GM12878 (cell line): ENCODE measurements at regions not wholly inside any gene's neighbourhood (a gene's known extent, or its start where the extent isn't known, plus 50 kb on each side); places are given as distances from the start of the nearest gene placed in this dataset.

Experiments
- ATAC-seq: fragments of 200-7000 bp; cut with Tn5 transposase; 3 replicates; pipeline ENCODE4 v1.9.1; 2020; ENCODE audit warnings: mild to moderate bottlenecking, moderate library complexity
- BruUV-seq: library from RNA; stranded (reverse); fragments of 400-500 nt; replicated peaks from 2 replicates; lab custom pipeline; 2021; lab: Mats Ljungman, UMichigan
- CTCF ChIA-PET: fragments of 300-600 bp; sonication (Branson Sonifier 250); formaldehyde crosslinking; extraction: SDS; loops from one replicate; lab custom pipeline; 2021; ENCODE audit warnings: inconsistent platforms; lab: Yijun Ruan, JAX
- POLR2A ChIA-PET: fragments of 350-600 bp; formaldehyde crosslinking; extraction: SDS; loops from one replicate; lab custom pipeline; 2021; ENCODE audit warnings: inconsistent platforms; lab: Charles Lee
- RAD21 ChIA-PET: fragments of 300-600 bp; sonication (Branson Sonifier 250); formaldehyde crosslinking; loops from one replicate; lab custom pipeline; 2023; ENCODE audit warnings: antibody characterized with exemption; ENCODE audit not compliant: unreplicated experiment; lab: Charles Lee
- SMC1A ChIA-PET: fragments of 300-600 bp; sonication (Branson Sonifier 250); formaldehyde crosslinking; loops from one replicate; lab custom pipeline; 2023; ENCODE audit not compliant: unreplicated experiment, uncharacterized antibody; lab: Charles Lee
- DNase-seq: peaks from one replicate; pipeline ENCODE4 v3.0.0-alpha.2; 2011; ENCODE audit warnings: low read depth, low spot score
- FAIRE-seq: peaks from 3 replicates; lab custom pipeline; 2011; peaks lifted over from hg19 to GRCh38; lab: Jason Lieb, UNC
- H2AFZ ChIP-seq: 2 replicates; pipeline ENCODE4 v1.6.0; 2011; ENCODE audit warnings: low read depth, low read length, control low read depth; ENCODE audit not compliant: control insufficient read depth
- H3K27ac ChIP-seq: 2 replicates; pipeline ENCODE4 v1.5.1; 2011; ENCODE audit warnings: control low read depth; ENCODE audit not compliant: control insufficient read depth, insufficient read depth
- H3K27me3 ChIP-seq, 2 experiments: replicated peaks in 1 of 2; 2 replicates each; pipeline versions ENCODE4 v1.6.0 to v1.6.1; 2011; ENCODE audit warnings: low read length in 1 of 2; ENCODE audit not compliant: control insufficient read depth in 2 of 2, insufficient read depth in 2 of 2
- H3K36me3 ChIP-seq, 2 experiments: 2 replicates each; pipeline ENCODE4 v1.5.1; 2011; ENCODE audit warnings: low read length in 1 of 2; ENCODE audit not compliant: control insufficient read depth in 2 of 2, insufficient read depth in 2 of 2
- H3K4me1 ChIP-seq: 2 replicates; pipeline ENCODE4 v1.6.1; 2011; ENCODE audit warnings: mild to moderate bottlenecking, low read length, moderate library complexity, mixed read lengths; ENCODE audit not compliant: control insufficient read depth, insufficient read depth
- H3K4me2 ChIP-seq: 2 replicates; pipeline ENCODE4 v1.6.0; 2011; ENCODE audit warnings: control low read depth; ENCODE audit not compliant: control insufficient read depth, insufficient read depth
- H3K4me3 ChIP-seq: fragments of 200-600 bp; sonication (generic); 2 replicates; pipeline ENCODE4 v1.5.1; 2016
- H3K79me2 ChIP-seq: 2 replicates; pipeline ENCODE4 v1.6.0; 2011; ENCODE audit warnings: low read length; ENCODE audit not compliant: control insufficient read depth, insufficient read depth
- H3K9ac ChIP-seq: 2 replicates; pipeline ENCODE4 v1.8.0; 2011; ENCODE audit warnings: low read length, control low read depth, mixed read lengths; ENCODE audit not compliant: control insufficient read depth, insufficient read depth
- H3K9me3 ChIP-seq: replicated peaks from 3 replicates; pipeline ENCODE4 v1.5.1; 2011; ENCODE audit warnings: mild to moderate bottlenecking, low read length; ENCODE audit not compliant: control insufficient read depth, insufficient read depth
- H4K20me1 ChIP-seq: 2 replicates; pipeline ENCODE4 v1.6.0; 2011; ENCODE audit not compliant: control insufficient read depth, insufficient read depth
- EGR1 ChIP-seq, 2 experiments: IDR thresholded peaks; 1 replicate in 1 of 2; 2 replicates in 1 of 2; pipeline ENCODE4 v1.6.1; 2011 to 2012; ENCODE audit warnings: low read depth in 2 of 2, low read length in 2 of 2, borderline replicate concordance in 1 of 2, mild to moderate bottlenecking in 1 of 2, moderate library complexity in 1 of 2
- HDGF ChIP-seq: fragments of 450-650 bp; IDR thresholded peaks from 2 replicates; pipeline ENCODE4 v1.6.1; 2016; ENCODE audit warnings: antibody characterized with exemption
- JUNB ChIP-seq: IDR thresholded peaks from 2 replicates; pipeline ENCODE4 v1.6.1; 2016; ENCODE audit warnings: antibody characterized with exemption, mild to moderate bottlenecking
- MEF2B ChIP-seq: fragments of 450-650 bp; IDR thresholded peaks from 2 replicates; pipeline ENCODE4 v1.6.1; 2018; ENCODE audit warnings: mild to moderate bottlenecking, moderate library complexity; ENCODE audit not compliant: partially characterized antibody, poor library complexity, severe bottlenecking
- NFYB ChIP-seq: IDR thresholded peaks from 2 replicates; pipeline ENCODE4 v1.6.1; 2011; ENCODE audit warnings: low read depth, mild to moderate bottlenecking, low read length, improper control_type of control experiment, moderate library complexity; ENCODE audit not compliant: insufficient read depth
- NR2C1 ChIP-seq: fragments of 450-650 bp; IDR thresholded peaks from 2 replicates; pipeline ENCODE4 v1.6.1; 2017; ENCODE audit warnings: antibody characterized with exemption, mild to moderate bottlenecking, moderate library complexity
- SIX5 ChIP-seq: IDR thresholded peaks from 2 replicates; pipeline ENCODE4 v1.6.1; 2011; ENCODE audit warnings: mild to moderate bottlenecking, low read depth, low read length, moderate library complexity; ENCODE audit not compliant: severe bottlenecking
- SP1 ChIP-seq: IDR thresholded peaks from one replicate; pipeline ENCODE4 v1.6.1; 2011; ENCODE audit warnings: low read depth, low read length
- SREBF2 ChIP-seq: IDR thresholded peaks from 2 replicates; pipeline ENCODE4 v1.6.1; 2012; ENCODE audit warnings: mild to moderate bottlenecking, low read length
- SUZ12 ChIP-seq: fragments of 200-600 bp; sonication (generic); IDR thresholded peaks from one replicate; pipeline ENCODE4 v1.6.1; 2018; ENCODE audit warnings: antibody characterized with exemption, mild to moderate bottlenecking; ENCODE audit not compliant: unreplicated experiment
- ZNF24 ChIP-seq: fragments of 450-650 bp; IDR thresholded peaks from 2 replicates; pipeline ENCODE4 v1.6.1; 2017; ENCODE audit warnings: antibody characterized with exemption, mild to moderate bottlenecking
- WGBS: methylation state at CpG from one replicate; pipeline ENCODE4 v1.1.6; 2016; ENCODE audit warnings: low lambda C conversion rate; ENCODE audit not compliant: insufficient replicate concordance, insufficient coverage; ENCODE audit errors: missing lambda C conversion rate; 5-methylcytosine and 5-hydroxymethylcytosine counted together
- in situ Hi-C: fragments of 300-500 bp; cut with MboI; formaldehyde crosslinking; loops from 9 replicates; pipeline ENCODE4 v1.14.3; 2018; ENCODE audit warnings: mixed read lengths
- intact Hi-C: fragments of 100-400 bp; cut with micrococcal nuclease; formaldehyde crosslinking; loops from one replicate; pipeline ENCODE4 v1.14.2; 2022; ENCODE audit not compliant: unreplicated experiment
- TF ChIP-seq, protein P1 (sequence below): fragments of 450-650 bp; IDR thresholded peaks from 2 replicates; pipeline ENCODE4 v1.6.1; 2017; ENCODE audit warnings: low read depth, mild to moderate bottlenecking, moderate library complexity
- TF ChIP-seq, protein P2 (sequence below): IDR thresholded peaks from 2 replicates; pipeline ENCODE4 v1.6.1; 2012; ENCODE audit warnings: low read depth, low read length, improper control_type of control experiment

DNA sequence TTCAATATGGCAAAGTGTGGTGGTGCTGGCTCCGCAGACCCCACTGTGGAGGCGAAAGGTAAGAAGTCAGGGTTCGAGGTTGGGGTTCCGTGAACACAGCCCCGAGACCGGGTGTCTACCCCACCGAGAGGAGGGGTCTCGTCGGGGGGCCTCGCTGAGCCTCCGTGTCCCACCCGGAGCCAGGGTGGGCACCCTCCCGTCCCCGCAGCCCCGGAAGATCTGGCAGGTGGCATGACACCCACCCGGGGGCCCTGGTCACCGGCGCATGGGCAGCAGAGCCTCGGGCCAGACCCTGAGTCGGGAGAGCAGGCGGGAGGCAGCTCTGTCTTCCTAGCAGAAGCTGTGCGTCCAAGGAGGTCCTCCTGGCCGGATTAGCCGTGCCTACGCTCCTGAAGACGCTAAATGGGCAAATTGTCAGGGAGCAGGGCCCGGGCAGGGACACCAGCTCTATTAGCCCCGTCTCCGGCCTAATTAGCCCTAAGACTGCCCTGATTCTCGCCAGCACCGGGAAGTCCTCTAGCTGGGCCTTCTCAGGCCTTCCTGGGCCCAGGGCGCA lies 56.4 kb downstream of the UNCX start:
- DNase-seq (no peak), FAIRE-seq (no peak), ATAC-seq (no peak)
- no peaks in the 10 kb centered on the region for H3K79me2 ChIP-seq
- H3K4me3 ChIP-seq: no peak overlapping the region
- H3K4me1 ChIP-seq: no peaks in the 10 kb centered on the region
- no peak overlapping the region for H3K9ac ChIP-seq
- CTCF ChIA-PET: no interaction called here
- no peaks in the 10 kb centered on the region for H3K9me3 ChIP-seq
- H4K20me1 ChIP-seq: no peaks in the 10 kb centered on the region
- no peak overlapping the region for H3K27ac ChIP-seq
- intact Hi-C loops: no loop called here
- RAD21 ChIA-PET: no interaction called here
- POLR2A ChIA-PET: no interaction called here
- no TSS peak for BruUV-seq
- SMC1A ChIA-PET: no interaction called here
- H3K36me3 ChIP-seq: no peaks in the 10 kb centered on the region
- in situ Hi-C loops: no loop called here
- no peak overlapping the region for H3K4me2 ChIP-seq
- H2AFZ ChIP-seq: no peak overlapping the region
- WGBS: 37% methylated on average over 30 of the region's 32 CpGs
- TF ChIP-seq MEF2B: no peak
- no peak for TF ChIP-seq JUNB
- TF ChIP-seq HDGF: no peak
- no peak for TF ChIP-seq SP1
- no peak for TF ChIP-seq SUZ12
- no peak for TF ChIP-seq EGR1 (IDR thresholded peaks at IDR 0.05; ENCODE audit: borderline replicate concordance in 1 of 2, low read depth in 2 of 2, low read length in 2 of 2)
- TF ChIP-seq, protein P1, sequence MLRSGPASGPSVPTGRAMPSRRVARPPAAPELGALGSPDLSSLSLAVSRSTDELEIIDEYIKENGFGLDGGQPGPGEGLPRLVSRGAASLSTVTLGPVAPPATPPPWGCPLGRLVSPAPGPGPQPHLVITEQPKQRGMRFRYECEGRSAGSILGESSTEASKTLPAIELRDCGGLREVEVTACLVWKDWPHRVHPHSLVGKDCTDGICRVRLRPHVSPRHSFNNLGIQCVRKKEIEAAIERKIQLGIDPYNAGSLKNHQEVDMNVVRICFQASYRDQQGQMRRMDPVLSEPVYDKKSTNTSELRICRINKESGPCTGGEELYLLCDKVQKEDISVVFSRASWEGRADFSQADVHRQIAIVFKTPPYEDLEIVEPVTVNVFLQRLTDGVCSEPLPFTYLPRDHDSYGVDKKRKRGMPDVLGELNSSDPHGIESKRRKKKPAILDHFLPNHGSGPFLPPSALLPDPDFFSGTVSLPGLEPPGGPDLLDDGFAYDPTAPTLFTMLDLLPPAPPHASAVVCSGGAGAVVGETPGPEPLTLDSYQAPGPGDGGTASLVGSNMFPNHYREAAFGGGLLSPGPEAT: no peak
- TF ChIP-seq NR2C1: no peak
- no peak for TF ChIP-seq ZNF24
- TF ChIP-seq SIX5: no peak
- no peak for TF ChIP-seq NFYB
- TF ChIP-seq SREBF2: no peak
- TF ChIP-seq, protein P2, sequence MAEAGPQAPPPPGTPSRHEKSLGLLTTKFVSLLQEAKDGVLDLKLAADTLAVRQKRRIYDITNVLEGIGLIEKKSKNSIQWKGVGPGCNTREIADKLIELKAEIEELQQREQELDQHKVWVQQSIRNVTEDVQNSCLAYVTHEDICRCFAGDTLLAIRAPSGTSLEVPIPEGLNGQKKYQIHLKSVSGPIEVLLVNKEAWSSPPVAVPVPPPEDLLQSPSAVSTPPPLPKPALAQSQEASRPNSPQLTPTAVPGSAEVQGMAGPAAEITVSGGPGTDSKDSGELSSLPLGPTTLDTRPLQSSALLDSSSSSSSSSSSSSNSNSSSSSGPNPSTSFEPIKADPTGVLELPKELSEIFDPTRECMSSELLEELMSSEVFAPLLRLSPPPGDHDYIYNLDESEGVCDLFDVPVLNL: no peak
- H3K27me3 ChIP-seq: peaks cover 0 to 5% of the 10 kb centered on the region in 2 experiments; a peak in 1 of 4 replicates
